Gastroesophageal sphincter (tissue), 4 donors: ENCODE measurements at regions not wholly inside any gene's neighbourhood (a gene's known extent, or its start where the extent isn't known, plus 50 kb on each side); places are given as distances from the start of the nearest gene placed in this dataset.
A peak's percentile ranks its signal among the peaks of the same experiment; 100 is the strongest.
"Not testable (repeated sequence)": the region's sequence is repeated elsewhere in the genome, so short reads cannot be mapped to it uniquely, and the experiment has no call there.

ENCODE experiments used
- ATAC-seq: fragments of 150-250 bp; one replicate; pipeline ENCODE4 v1.9.1; 2016; ENCODE audit warnings: mild to moderate bottlenecking, moderate library complexity
- H3K27ac ChIP-seq, 4 donors: fragments of 200-600 bp; sonication (generic) in 3 of 4; 1 replicate in 3 of 4; 2 replicates in 1 of 4; pipeline ENCODE4 v1.5.1; 2016 to 2019
- H3K27me3 ChIP-seq: fragments of 200-600 bp; sonication (generic); one replicate; pipeline ENCODE4 v1.5.1; 2019
- H3K36me3 ChIP-seq, 2 donors: fragments of 200-600 bp; sonication (generic); one replicate each; pipeline ENCODE4 v1.5.1; 2019; ENCODE audit warnings: control low read depth in 1 of 2
- H3K4me1 ChIP-seq, 3 donors: fragments of 200-600 bp; sonication (generic); 1 replicate in 2 of 3; 2 replicates in 1 of 3; pipeline ENCODE4 v1.5.1; 2016 to 2019; ENCODE audit warnings: control low read depth in 2 of 3
- H3K4me3 ChIP-seq, 2 donors: fragments of 200-600 bp; sonication (generic); one replicate each; pipeline ENCODE4 v1.5.1; 2019; ENCODE audit warnings: mild to moderate bottlenecking in 1 of 2, moderate library complexity in 1 of 2
- H3K9me3 ChIP-seq, 3 donors: fragments of 200-600 bp; sonication (generic); one replicate each; pipeline ENCODE4 v1.5.1; 2017 to 2019; ENCODE audit warnings: control low read depth in 2 of 3
- CTCF ChIP-seq, 4 experiments: fragments of 200-600 bp in 2 of 4; fragments of 450-650 bp in 2 of 4; sonication (generic) in 1 of 4; IDR thresholded peaks; one replicate each; pipeline ENCODE4 v1.5.1; 2017 to 2019; ENCODE audit warnings: antibody characterized with exemption in 4 of 4, mild to moderate bottlenecking in 2 of 4, moderate library complexity in 2 of 4
- EP300 ChIP-seq: sonication (generic); formaldehyde crosslinking; IDR thresholded peaks from one replicate; pipeline ENCODE4 v1.6.1; 2017; ENCODE audit warnings: antibody characterized with exemption, mild to moderate bottlenecking
- POLR2A ChIP-seq, 2 donors: fragments of 450-650 bp; IDR thresholded peaks; one replicate each; pipeline ENCODE4 v1.6.1; 2017; ENCODE audit warnings: antibody characterized with exemption in 2 of 2, mild to moderate bottlenecking in 2 of 2, moderate library complexity in 1 of 2
- POLR2AphosphoS5 ChIP-seq: sonication (generic); formaldehyde crosslinking; IDR thresholded peaks from one replicate; pipeline ENCODE4 v1.6.1; 2017; ENCODE audit warnings: antibody characterized with exemption
- WGBS, 2 donors: methylation state at CpG; one replicate each; pipeline ENCODE4 v1.1.5; 2018; ENCODE audit warnings: low coverage in 1 of 2; 5-methylcytosine and 5-hydroxymethylcytosine counted together

GRCh38 chr5:91311168-91311696 lies 71.9 kb downstream of the ARRDC3 start:
- Histone ChIP-seq H3K36me3 (no peaks in the 10 kb centered on the region), H3K9me3 (no peaks in the 10 kb centered on the region), H3K27me3 (no peaks in the 10 kb centered on the region), H3K4me3 (no peak overlapping the region), H3K27ac (peak overlapping the region; percentile 81 to 85 (median 84)), H3K4me1 (peaks cover 14 to 44% (median 30%) of the 10 kb centered on the region in 3 donors)
- TF ChIP-seq EP300 (no peak), POLR2A (IDR thresholded peaks at IDR 0.05) (no peak), CTCF (IDR thresholded peaks at IDR 0.05) (no peak), POLR2AphosphoS5 (no peak)
- no peak for ATAC-seq
- 62 to 81% methylated on average over 3 to 4 of the region's 5 CpGs for WGBS, 2 donors

GRCh38 chr5:91308157-91308556 lies 75.0 kb downstream of the ARRDC3 start:
- not testable (repeated sequence) for H3K27ac ChIP-seq, H3K9me3 ChIP-seq, H3K4me3 ChIP-seq, H3K36me3 ChIP-seq, H3K27me3 ChIP-seq, ATAC-seq
- H3K4me1 ChIP-seq = peaks cover 12 to 27% (median 21%) of the 10 kb centered on the region in 3 donors
- WGBS, 2 donors = 79 to 94% methylated on average over 2 to 3 of the region's 5 CpGs

- no peaks in the 10 kb centered on the region for H3K36me3 ChIP-seq
- H3K27me3 ChIP-seq = no peaks in the 10 kb centered on the region
- H3K4me1 ChIP-seq = peaks cover 5 to 20% (median 10%) of the 10 kb centered on the region in 3 donors
- peak; percentile 75 for ATAC-seq
- WGBS, 2 donors = 46 to 62% methylated on average over 4 of the region's 4 CpGs
- no peaks in the 10 kb centered on the region for H3K9me3 ChIP-seq
- no peak for TF ChIP-seq POLR2A (IDR thresholded peaks at IDR 0.05)
- TF ChIP-seq POLR2AphosphoS5 = peak; percentile 41
- no peak overlapping the region for H3K4me3 ChIP-seq
- H3K27ac ChIP-seq = peak overlapping the region in 1 of 4 donors; percentile 15
Measured at GRCh38 chr5:91307048-91307447, 76.1 kb downstream of the ARRDC3 start.

- 50 to 57% methylated on average over 2 to 3 of the region's 3 CpGs for WGBS, 2 donors
- Histone ChIP-seq H3K36me3 (no peaks in the 10 kb centered on the region), H3K4me3 (no peak overlapping the region), H3K27ac (peak overlapping the region in 1 of 4 donors; percentile 8), H3K27me3 (no peaks in the 10 kb centered on the region), H3K9me3 (no peaks in the 10 kb centered on the region), H3K4me1 (peaks cover 5 to 18% (median 5%) of the 10 kb centered on the region in 3 donors)
- no peak for TF ChIP-seq POLR2A (IDR thresholded peaks at IDR 0.05)
- no peak for TF ChIP-seq CTCF (IDR thresholded peaks at IDR 0.05)
- no peak for TF ChIP-seq POLR2AphosphoS5
- no peak for TF ChIP-seq EP300
- ATAC-seq = no peak
Measured at GRCh38 chr5:91306497-91306896, 76.6 kb downstream of the ARRDC3 start.

- no peaks in the 10 kb centered on the region for H3K27me3 ChIP-seq
- H3K36me3 ChIP-seq = no peaks in the 10 kb centered on the region
- TF ChIP-seq EP300 = no peak
- no peak for TF ChIP-seq POLR2AphosphoS5
- TF ChIP-seq POLR2A (IDR thresholded peaks at IDR 0.05) = no peak
- TF ChIP-seq CTCF (IDR thresholded peaks at IDR 0.05) = no peak
- no peak for ATAC-seq
- H3K9me3 ChIP-seq = no peaks in the 10 kb centered on the region
- H3K4me1 ChIP-seq = peaks cover 0 to 11% (median 0%) of the 10 kb centered on the region in 3 donors
- H3K4me3 ChIP-seq = no peak overlapping the region
- H3K27ac ChIP-seq = no peak overlapping the region
Measured at GRCh38 chr5:91305640-91306039, 77.5 kb downstream of the ARRDC3 start.

- not testable (repeated sequence) for ATAC-seq, H3K4me3 ChIP-seq, H3K27ac ChIP-seq, H3K36me3 ChIP-seq, H3K9me3 ChIP-seq, H3K27me3 ChIP-seq
- WGBS, 2 donors = 100% methylated on average over 4 of the region's 4 CpGs
- peaks cover 0 to 11% (median 0%) of the 10 kb centered on the region in 3 donors for H3K4me1 ChIP-seq
Measured at GRCh38 chr5:91304015-91304414, 79.1 kb downstream of the ARRDC3 start.
